Ascending aorta (tissue), 2 donors: ENCODE measurements at regions not wholly inside any gene's neighbourhood (a gene's known extent, or its start where the extent isn't known, plus 50 kb on each side); places are given as distances from the start of the nearest gene placed in this dataset.

Experiments used
- DNase-seq, 2 donors: peaks; one replicate each; pipeline ENCODE4 v3.0.0-alpha.2; 2019; ENCODE audit warnings: low spot score in 2 of 2
- H3K27ac ChIP-seq, 2 donors: fragments of 200-600 bp; sonication (generic); one replicate each; pipeline ENCODE4 v1.5.1; 2016 to 2017; ENCODE audit warnings: mild to moderate bottlenecking in 1 of 2
- H3K27me3 ChIP-seq: fragments of 200-600 bp; sonication (generic); one replicate; pipeline ENCODE4 v1.5.1; 2017
- H3K36me3 ChIP-seq, 2 donors: fragments of 200-600 bp; sonication (generic); one replicate each; pipeline ENCODE4 v1.5.1; 2016
- H3K4me1 ChIP-seq, 2 donors: fragments of 200-600 bp; sonication (generic); one replicate each; pipeline ENCODE4 v1.5.1; 2016 to 2017; ENCODE audit warnings: mild to moderate bottlenecking in 1 of 2
- H3K4me3 ChIP-seq, 2 donors: fragments of 200-600 bp; sonication (generic); one replicate each; pipeline ENCODE4 v1.5.1; 2016 to 2017; ENCODE audit warnings: mild to moderate bottlenecking in 1 of 2
- H3K9me3 ChIP-seq, 2 donors: fragments of 200-600 bp; sonication (generic); one replicate each; pipeline ENCODE4 v1.5.1; 2016
- intact Hi-C: fragments of 100-400 bp; cut with DNase I; formaldehyde crosslinking; loops from one replicate; pipeline ENCODE4 v1.15.1; 2023
- TF ChIP-seq, protein P1 (sequence below), 3 experiments: fragments of 200-600 bp in 2 of 3; fragments of 450-650 bp in 1 of 3; sonication (generic) in 2 of 3; IDR thresholded peaks; one replicate each; pipeline ENCODE4 v1.5.1; 2016 to 2019; ENCODE audit warnings: antibody characterized with exemption in 3 of 3, mild to moderate bottlenecking in 1 of 3, moderate library complexity in 1 of 3

GRCh38 chr19:34120141-34120540 is 52.2 kb upstream of the LSM14A start:
- H3K4me3 ChIP-seq, result no peak overlapping the region
- H3K27ac ChIP-seq, result no peak overlapping the region
- no peaks in the 10 kb centered on the region for H3K9me3 ChIP-seq
- no peak for DNase-seq
- H3K27me3 ChIP-seq, result no peaks in the 10 kb centered on the region
- H3K4me1 ChIP-seq, result no peaks in the 10 kb centered on the region
- no peaks in the 10 kb centered on the region for H3K36me3 ChIP-seq
- TF ChIP-seq, protein P1, sequence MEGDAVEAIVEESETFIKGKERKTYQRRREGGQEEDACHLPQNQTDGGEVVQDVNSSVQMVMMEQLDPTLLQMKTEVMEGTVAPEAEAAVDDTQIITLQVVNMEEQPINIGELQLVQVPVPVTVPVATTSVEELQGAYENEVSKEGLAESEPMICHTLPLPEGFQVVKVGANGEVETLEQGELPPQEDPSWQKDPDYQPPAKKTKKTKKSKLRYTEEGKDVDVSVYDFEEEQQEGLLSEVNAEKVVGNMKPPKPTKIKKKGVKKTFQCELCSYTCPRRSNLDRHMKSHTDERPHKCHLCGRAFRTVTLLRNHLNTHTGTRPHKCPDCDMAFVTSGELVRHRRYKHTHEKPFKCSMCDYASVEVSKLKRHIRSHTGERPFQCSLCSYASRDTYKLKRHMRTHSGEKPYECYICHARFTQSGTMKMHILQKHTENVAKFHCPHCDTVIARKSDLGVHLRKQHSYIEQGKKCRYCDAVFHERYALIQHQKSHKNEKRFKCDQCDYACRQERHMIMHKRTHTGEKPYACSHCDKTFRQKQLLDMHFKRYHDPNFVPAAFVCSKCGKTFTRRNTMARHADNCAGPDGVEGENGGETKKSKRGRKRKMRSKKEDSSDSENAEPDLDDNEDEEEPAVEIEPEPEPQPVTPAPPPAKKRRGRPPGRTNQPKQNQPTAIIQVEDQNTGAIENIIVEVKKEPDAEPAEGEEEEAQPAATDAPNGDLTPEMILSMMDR (IDR thresholded peaks at IDR 0.05), result no peak
- intact Hi-C loops, result no loop called here

DNA sequence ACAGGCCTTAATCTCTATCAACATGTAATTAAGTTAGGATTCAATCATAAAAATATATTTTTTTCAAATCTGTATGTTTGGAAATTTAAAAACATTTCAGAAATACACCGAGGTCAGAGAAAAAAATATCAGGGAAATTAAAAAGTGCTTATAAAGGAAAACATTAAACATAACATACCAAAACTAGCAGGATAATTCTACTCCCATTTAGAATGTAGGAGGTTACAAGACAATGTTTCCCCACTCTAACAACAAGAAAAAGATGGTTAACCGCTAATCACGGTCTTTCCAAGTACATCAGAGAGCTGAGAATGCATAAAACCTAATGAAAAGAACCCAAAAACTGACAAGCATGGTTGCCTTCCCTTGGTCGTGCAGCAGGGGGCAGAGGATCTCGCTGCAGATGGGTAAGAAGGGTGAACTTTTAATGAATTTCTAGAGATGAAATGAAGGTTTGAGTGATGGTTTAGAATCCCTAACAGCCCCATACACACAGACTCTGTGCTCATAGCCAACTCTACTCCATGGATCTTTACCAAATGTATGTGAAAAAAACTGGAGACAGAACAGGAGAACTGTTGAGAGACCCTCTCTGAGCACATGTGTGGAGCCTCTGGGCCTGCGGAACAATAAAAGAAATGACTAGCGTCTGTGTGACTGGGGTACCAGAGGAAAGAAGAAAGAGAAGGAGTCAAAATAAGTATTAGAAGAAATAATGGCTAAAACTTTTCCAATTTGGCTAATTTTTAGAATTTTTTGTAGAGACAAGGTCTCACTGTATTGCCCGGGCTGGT is 51.3 kb upstream of the LSM14A start:
- no peaks in the 10 kb centered on the region for H3K36me3 ChIP-seq
- no peaks in the 10 kb centered on the region for H3K27me3 ChIP-seq
- TF ChIP-seq, protein P1 (IDR thresholded peaks at IDR 0.05), result peak; percentile 5 to 54 (median 37)
- H3K9me3 ChIP-seq, result no peaks in the 10 kb centered on the region
- no peak overlapping the region for H3K4me3 ChIP-seq
- no peaks in the 10 kb centered on the region for H3K4me1 ChIP-seq
- intact Hi-C loops, result no loop called here
- no peak for DNase-seq
- H3K27ac ChIP-seq, result no peak overlapping the region
